ENCODE measurements at regions not wholly inside any gene's neighbourhood (a gene's known extent, or its start where the extent isn't known, plus 50 kb on each side); places are given as distances from the start of the nearest gene placed in this dataset.

GRCh38 chr6:164168595-164168994, 754.1 kb downstream of the QKI start:
- Histone ChIP-seq H3K9me3 (ENCODE audit: control insufficient read depth in 1 of 2, low read length in 2 of 2) (peaks cover 8 to 15% of the 10 kb centered on the region in 2 donors), H3K4me1 (ENCODE audit: control insufficient read depth in 1 of 2, insufficient read depth in 2 of 2, low read length in 2 of 2) (no peaks in the 10 kb centered on the region)

GRCh38 chr6:164167873-164168405, 753.4 kb downstream of the QKI start:
- H3K36me3 ChIP-seq (ENCODE audit: control insufficient read depth in 1 of 2, insufficient read depth in 2 of 2, low read length in 2 of 2) = no peaks in the 10 kb centered on the region
- no peak overlapping the region for H3K27ac ChIP-seq (ENCODE audit: low read depth, low read length)
- H3K9me3 ChIP-seq (ENCODE audit: control insufficient read depth in 1 of 2, low read length in 2 of 2) = peaks cover 8% of the 10 kb centered on the region in 2 donors
- no peaks in the 10 kb centered on the region for H3K27me3 ChIP-seq (ENCODE audit: control insufficient read depth in 1 of 2, insufficient read depth in 2 of 2, low read length in 2 of 2)
- no peak overlapping the region for H3K4me3 ChIP-seq (ENCODE audit: low read depth in 1 of 2, low read length in 2 of 2)
- no peaks in the 10 kb centered on the region for H3K4me1 ChIP-seq (ENCODE audit: control insufficient read depth in 1 of 2, insufficient read depth in 2 of 2, low read length in 2 of 2)
- no peak overlapping the region for H3K9ac ChIP-seq (ENCODE audit: low read depth in 1 of 2, low read length in 2 of 2)

More at GRCh38 chr6:164168595-164168994, 754.1 kb downstream of the QKI start:
- H3K9ac ChIP-seq (ENCODE audit: low read depth in 1 of 2, low read length in 2 of 2) = no peak overlapping the region
- no peak overlapping the region for H3K27ac ChIP-seq (ENCODE audit: low read depth, low read length)
- H3K36me3 ChIP-seq (ENCODE audit: control insufficient read depth in 1 of 2, insufficient read depth in 2 of 2, low read length in 2 of 2) = no peaks in the 10 kb centered on the region
- H3K4me3 ChIP-seq (ENCODE audit: low read depth in 1 of 2, low read length in 2 of 2) = no peak overlapping the region
- no peaks in the 10 kb centered on the region for H3K27me3 ChIP-seq (ENCODE audit: control insufficient read depth in 1 of 2, insufficient read depth in 2 of 2, low read length in 2 of 2)

GRCh38 chr6:164166996-164167395, 752.5 kb downstream of the QKI start:
- H3K4me3 ChIP-seq (ENCODE audit: low read depth in 1 of 2, low read length in 2 of 2) = no peak overlapping the region
- no peak overlapping the region for H3K27ac ChIP-seq (ENCODE audit: low read depth, low read length)
- peaks cover 8 to 12% of the 10 kb centered on the region in 2 donors for H3K9me3 ChIP-seq (ENCODE audit: control insufficient read depth in 1 of 2, low read length in 2 of 2)
- H3K27me3 ChIP-seq (ENCODE audit: control insufficient read depth in 1 of 2, insufficient read depth in 2 of 2, low read length in 2 of 2) = no peaks in the 10 kb centered on the region
- H3K9ac ChIP-seq (ENCODE audit: low read depth in 1 of 2, low read length in 2 of 2) = no peak overlapping the region
- no peaks in the 10 kb centered on the region for H3K4me1 ChIP-seq (ENCODE audit: control insufficient read depth in 1 of 2, insufficient read depth in 2 of 2, low read length in 2 of 2)
- H3K36me3 ChIP-seq (ENCODE audit: control insufficient read depth in 1 of 2, insufficient read depth in 2 of 2, low read length in 2 of 2) = no peaks in the 10 kb centered on the region

- Histone ChIP-seq H3K4me3 (ENCODE audit: low read depth in 1 of 2, low read length in 2 of 2) (no peak overlapping the region), H3K9ac (ENCODE audit: low read depth in 1 of 2, low read length in 2 of 2) (no peak overlapping the region), H3K9me3 (ENCODE audit: control insufficient read depth in 1 of 2, low read length in 2 of 2) (peaks cover 8 to 12% of the 10 kb centered on the region in 2 donors), H3K4me1 (ENCODE audit: control insufficient read depth in 1 of 2, insufficient read depth in 2 of 2, low read length in 2 of 2) (no peaks in the 10 kb centered on the region), H3K36me3 (ENCODE audit: control insufficient read depth in 1 of 2, insufficient read depth in 2 of 2, low read length in 2 of 2) (no peaks in the 10 kb centered on the region), H3K27ac (ENCODE audit: low read depth, low read length) (no peak overlapping the region), H3K27me3 (ENCODE audit: control insufficient read depth in 1 of 2, insufficient read depth in 2 of 2, low read length in 2 of 2) (no peaks in the 10 kb centered on the region)
Measured at GRCh38 chr6:164166515-164166914, 752.0 kb downstream of the QKI start.

GRCh38 chr6:164164876-164165275, 750.4 kb downstream of the QKI start:
- Histone ChIP-seq H3K27ac (ENCODE audit: low read depth, low read length) (no peak overlapping the region), H3K4me3 (ENCODE audit: low read depth in 1 of 2, low read length in 2 of 2) (no peak overlapping the region), H3K4me1 (ENCODE audit: control insufficient read depth in 1 of 2, insufficient read depth in 2 of 2, low read length in 2 of 2) (no peaks in the 10 kb centered on the region), H3K9ac (ENCODE audit: low read depth in 1 of 2, low read length in 2 of 2) (no peak overlapping the region), H3K36me3 (ENCODE audit: control insufficient read depth in 1 of 2, insufficient read depth in 2 of 2, low read length in 2 of 2) (no peaks in the 10 kb centered on the region), H3K9me3 (ENCODE audit: control insufficient read depth in 1 of 2, low read length in 2 of 2) (peaks cover 8 to 14% of the 10 kb centered on the region in 2 donors), H3K27me3 (ENCODE audit: control insufficient read depth in 1 of 2, insufficient read depth in 2 of 2, low read length in 2 of 2) (no peaks in the 10 kb centered on the region)

- H3K4me3 ChIP-seq (ENCODE audit: low read depth in 1 of 2, low read length in 2 of 2) = no peak overlapping the region
- no peaks in the 10 kb centered on the region for H3K36me3 ChIP-seq (ENCODE audit: control insufficient read depth in 1 of 2, insufficient read depth in 2 of 2, low read length in 2 of 2)
- peaks cover 13 to 14% of the 10 kb centered on the region in 2 donors for H3K9me3 ChIP-seq (ENCODE audit: control insufficient read depth in 1 of 2, low read length in 2 of 2)
- no peak overlapping the region for H3K9ac ChIP-seq (ENCODE audit: low read depth in 1 of 2, low read length in 2 of 2)
- H3K27me3 ChIP-seq (ENCODE audit: control insufficient read depth in 1 of 2, insufficient read depth in 2 of 2, low read length in 2 of 2) = no peaks in the 10 kb centered on the region
- no peak overlapping the region for H3K27ac ChIP-seq (ENCODE audit: low read depth, low read length)
- H3K4me1 ChIP-seq (ENCODE audit: control insufficient read depth in 1 of 2, insufficient read depth in 2 of 2, low read length in 2 of 2) = no peaks in the 10 kb centered on the region
Measured at GRCh38 chr6:164163239-164163638, 748.7 kb downstream of the QKI start.

- H3K27ac ChIP-seq (ENCODE audit: low read depth, low read length) = no peak overlapping the region
- peaks cover 13 to 14% of the 10 kb centered on the region in 2 donors for H3K9me3 ChIP-seq (ENCODE audit: control insufficient read depth in 1 of 2, low read length in 2 of 2)
- H3K9ac ChIP-seq (ENCODE audit: low read depth in 1 of 2, low read length in 2 of 2) = no peak overlapping the region
- no peak overlapping the region for H3K4me3 ChIP-seq (ENCODE audit: low read depth in 1 of 2, low read length in 2 of 2)
- no peaks in the 10 kb centered on the region for H3K27me3 ChIP-seq (ENCODE audit: control insufficient read depth in 1 of 2, insufficient read depth in 2 of 2, low read length in 2 of 2)
- H3K36me3 ChIP-seq (ENCODE audit: control insufficient read depth in 1 of 2, insufficient read depth in 2 of 2, low read length in 2 of 2) = no peaks in the 10 kb centered on the region
- no peaks in the 10 kb centered on the region for H3K4me1 ChIP-seq (ENCODE audit: control insufficient read depth in 1 of 2, insufficient read depth in 2 of 2, low read length in 2 of 2)
Measured at GRCh38 chr6:164159061-164159460, 744.5 kb downstream of the QKI start.

- H3K9me3 ChIP-seq (ENCODE audit: control insufficient read depth in 1 of 2, low read length in 2 of 2) = peaks cover 8 to 10% of the 10 kb centered on the region in 2 donors
- H3K9ac ChIP-seq (ENCODE audit: low read depth in 1 of 2, low read length in 2 of 2) = no peak overlapping the region
- no peak overlapping the region for H3K4me3 ChIP-seq (ENCODE audit: low read depth in 1 of 2, low read length in 2 of 2)
- H3K27ac ChIP-seq (ENCODE audit: low read depth, low read length) = no peak overlapping the region
- H3K36me3 ChIP-seq (ENCODE audit: control insufficient read depth in 1 of 2, insufficient read depth in 2 of 2, low read length in 2 of 2) = no peaks in the 10 kb centered on the region
- no peaks in the 10 kb centered on the region for H3K4me1 ChIP-seq (ENCODE audit: control insufficient read depth in 1 of 2, insufficient read depth in 2 of 2, low read length in 2 of 2)
- H3K27me3 ChIP-seq (ENCODE audit: control insufficient read depth in 1 of 2, insufficient read depth in 2 of 2, low read length in 2 of 2) = no peaks in the 10 kb centered on the region
Measured at GRCh38 chr6:164154588-164154987, 740.1 kb downstream of the QKI start.

- Histone ChIP-seq H3K9ac (ENCODE audit: low read depth in 1 of 2, low read length in 2 of 2) (no peak overlapping the region), H3K27ac (ENCODE audit: low read depth, low read length) (no peak overlapping the region), H3K9me3 (ENCODE audit: control insufficient read depth in 1 of 2, low read length in 2 of 2) (peaks cover 7 to 8% of the 10 kb centered on the region in 2 donors), H3K36me3 (ENCODE audit: control insufficient read depth in 1 of 2, insufficient read depth in 2 of 2, low read length in 2 of 2) (no peaks in the 10 kb centered on the region), H3K4me3 (ENCODE audit: low read depth in 1 of 2, low read length in 2 of 2) (no peak overlapping the region), H3K4me1 (ENCODE audit: control insufficient read depth in 1 of 2, insufficient read depth in 2 of 2, low read length in 2 of 2) (no peaks in the 10 kb centered on the region), H3K27me3 (ENCODE audit: control insufficient read depth in 1 of 2, insufficient read depth in 2 of 2, low read length in 2 of 2) (no peaks in the 10 kb centered on the region)
Measured at GRCh38 chr6:164152611-164153010, 738.1 kb downstream of the QKI start.

- Histone ChIP-seq H3K9me3 (ENCODE audit: control insufficient read depth in 1 of 2, low read length in 2 of 2) (peaks cover 0 to 10% of the 10 kb centered on the region in 2 donors), H3K4me3 (ENCODE audit: low read depth in 1 of 2, low read length in 2 of 2) (no peak overlapping the region), H3K27me3 (ENCODE audit: control insufficient read depth in 1 of 2, insufficient read depth in 2 of 2, low read length in 2 of 2) (no peaks in the 10 kb centered on the region), H3K36me3 (ENCODE audit: control insufficient read depth in 1 of 2, insufficient read depth in 2 of 2, low read length in 2 of 2) (no peaks in the 10 kb centered on the region), H3K4me1 (ENCODE audit: control insufficient read depth in 1 of 2, insufficient read depth in 2 of 2, low read length in 2 of 2) (no peaks in the 10 kb centered on the region), H3K9ac (ENCODE audit: low read depth in 1 of 2, low read length in 2 of 2) (no peak overlapping the region), H3K27ac (ENCODE audit: low read depth, low read length) (no peak overlapping the region)
Measured at GRCh38 chr6:164151161-164152120, 736.9 kb downstream of the QKI start.
